DOHH2 (cell line): ENCODE measurements at regions not wholly inside any gene's neighbourhood (a gene's known extent, or its start where the extent isn't known, plus 50 kb on each side); places are given as distances from the start of the nearest gene placed in this dataset.

ENCODE experiments used
- H3F3A ChIP-seq: fragments of 200-600 bp; sonication (generic), shearing (Covaris generic); 2 replicates; pipeline ENCODE4 v1.6.0; 2016; ENCODE audit warnings: antibody characterized with exemption, mild to moderate bottlenecking; ENCODE audit not compliant: control insufficient read depth, insufficient read depth
- H3K27ac ChIP-seq: fragments of 200-600 bp; sonication (generic); 2 replicates; pipeline ENCODE4 v1.5.1; 2014; ENCODE audit warnings: low read depth, mild to moderate bottlenecking, low read length, moderate library complexity
- H3K27me3 ChIP-seq: fragments of 200-600 bp; sonication (generic); 2 replicates; pipeline ENCODE4 v1.6.1; 2014; ENCODE audit warnings: mild to moderate bottlenecking, low read length, mixed read lengths; ENCODE audit not compliant: control insufficient read depth
- H3K36me3 ChIP-seq: fragments of 200-600 bp; sonication (generic); 2 replicates; pipeline ENCODE4 v1.6.1; 2014; ENCODE audit warnings: mild to moderate bottlenecking, low read length, moderate library complexity, mixed read lengths; ENCODE audit not compliant: control insufficient read depth
- H3K4me1 ChIP-seq: fragments of 200-600 bp; sonication (generic); 2 replicates; pipeline ENCODE4 v1.6.1; 2014; ENCODE audit warnings: mild to moderate bottlenecking, low read length, mixed read lengths; ENCODE audit not compliant: control insufficient read depth
- H3K4me2 ChIP-seq: fragments of 200-600 bp; sonication (generic); 2 replicates; pipeline ENCODE4 v1.6.0; 2014; ENCODE audit warnings: mild to moderate bottlenecking, low read length, moderate library complexity
- H3K4me3 ChIP-seq: fragments of 200-600 bp; sonication (generic); 2 replicates; pipeline ENCODE4 v1.5.1; 2014; ENCODE audit warnings: mild to moderate bottlenecking, low read length, mixed read lengths
- H3K79me2 ChIP-seq: fragments of 200-600 bp; sonication (generic); 2 replicates; pipeline ENCODE4 v1.6.1; 2014; ENCODE audit warnings: mild to moderate bottlenecking, low read length, mixed read lengths; ENCODE audit not compliant: control insufficient read depth
- H3K9me2 ChIP-seq: fragments of 200-600 bp; sonication (generic); replicated peaks from 2 replicates; pipeline ENCODE4 v1.6.1; 2014; ENCODE audit warnings: mild to moderate bottlenecking, low read length, mixed read lengths; ENCODE audit not compliant: control insufficient read depth
- H3K9me3 ChIP-seq: fragments of 200-600 bp; sonication (generic); 2 replicates; pipeline ENCODE4 v1.6.1; 2014; ENCODE audit warnings: antibody characterized with exemption, low read length, mixed read lengths; ENCODE audit not compliant: control insufficient read depth, insufficient read depth
- H4K20me1 ChIP-seq: fragments of 200-600 bp; sonication (generic); 2 replicates; pipeline ENCODE4 v1.6.0; 2014; ENCODE audit warnings: low read depth, mild to moderate bottlenecking, antibody characterized with exemption, low read length, moderate library complexity; ENCODE audit not compliant: control insufficient read depth, insufficient read depth
- CTCF ChIP-seq: fragments of 200-600 bp; sonication (generic); IDR thresholded peaks from one replicate; pipeline ENCODE4 v1.5.1; 2014; ENCODE audit warnings: antibody characterized with exemption, mild to moderate bottlenecking, low read depth, low read length; ENCODE audit not compliant: poor library complexity, severe bottlenecking
- EZH2phosphoT487 ChIP-seq: fragments of 200-600 bp; sonication (generic); IDR thresholded peaks from 2 replicates; pipeline ENCODE4 v1.6.1; 2017; ENCODE audit warnings: borderline replicate concordance, mild to moderate bottlenecking, antibody characterized with exemption, low read length, moderate library complexity, mixed read lengths

GRCh38 chr11:104522650-104523049 is 358.7 kb upstream of the PDGFD start:
- Histone ChIP-seq H3K79me2 (no peaks in the 10 kb centered on the region), H3K4me1 (no peaks in the 10 kb centered on the region), H3K4me3 (no peak overlapping the region), H3K27me3 (no peaks in the 10 kb centered on the region), H3F3A (no peaks in the 10 kb centered on the region), H3K9me3 (no peaks in the 10 kb centered on the region), H3K27ac (no peak overlapping the region), H3K9me2 (no peaks in the 10 kb centered on the region), H3K4me2 (no peak overlapping the region), H3K36me3 (no peaks in the 10 kb centered on the region), H4K20me1 (no peaks in the 10 kb centered on the region)
- TF ChIP-seq EZH2phosphoT487 (no peak), CTCF (no peak)

GRCh38 chr11:104522123-104522522 is 358.2 kb upstream of the PDGFD start:
- H3K9me2 ChIP-seq, result no peaks in the 10 kb centered on the region
- no peaks in the 10 kb centered on the region for H4K20me1 ChIP-seq

GRCh38 chr11:104510169-104510568 is 346.2 kb upstream of the PDGFD start:
- Histone ChIP-seq H3K4me2 (no peak overlapping the region), H3K36me3 (no peaks in the 10 kb centered on the region), H3K27ac (no peak overlapping the region), H4K20me1 (no peaks in the 10 kb centered on the region), H3K4me1 (no peaks in the 10 kb centered on the region), H3K79me2 (no peaks in the 10 kb centered on the region), H3K27me3 (no peaks in the 10 kb centered on the region), H3K9me3 (no peaks in the 10 kb centered on the region), H3K4me3 (no peak overlapping the region), H3K9me2 (no peaks in the 10 kb centered on the region), H3F3A (no peaks in the 10 kb centered on the region)
- no peak for TF ChIP-seq CTCF
- TF ChIP-seq EZH2phosphoT487, result no peak

More at GRCh38 chr11:104522123-104522522, 358.2 kb upstream of the PDGFD start:
- H3K36me3 ChIP-seq, result no peaks in the 10 kb centered on the region
- no peak overlapping the region for H3K27ac ChIP-seq
- no peaks in the 10 kb centered on the region for H3K9me3 ChIP-seq
- TF ChIP-seq EZH2phosphoT487, result no peak
- H3K4me2 ChIP-seq, result no peak overlapping the region
- H3K79me2 ChIP-seq, result no peaks in the 10 kb centered on the region
- no peak overlapping the region for H3K4me3 ChIP-seq
- no peaks in the 10 kb centered on the region for H3K27me3 ChIP-seq
- H3F3A ChIP-seq, result no peaks in the 10 kb centered on the region
- H3K4me1 ChIP-seq, result no peaks in the 10 kb centered on the region

GRCh38 chr11:104490182-104490581 is 326.2 kb upstream of the PDGFD start:
- no peaks in the 10 kb centered on the region for H3F3A ChIP-seq
- TF ChIP-seq EZH2phosphoT487, result no peak
- H4K20me1 ChIP-seq, result no peaks in the 10 kb centered on the region
- H3K27ac ChIP-seq, result no peak overlapping the region
- no peaks in the 10 kb centered on the region for H3K36me3 ChIP-seq
- H3K27me3 ChIP-seq, result no peaks in the 10 kb centered on the region
- peaks cover 12% of the 10 kb centered on the region; the same call in 1 of the 2 replicates for H3K9me3 ChIP-seq
- no peaks in the 10 kb centered on the region for H3K79me2 ChIP-seq
- no peak overlapping the region for H3K4me3 ChIP-seq
- no peaks in the 10 kb centered on the region for H3K4me1 ChIP-seq
- no peak overlapping the region for H3K4me2 ChIP-seq
- H3K9me2 ChIP-seq, result no peaks in the 10 kb centered on the region
